Mesendoderm (in vitro differentiated cells): ENCODE measurements at regions not wholly inside any gene's neighbourhood (a gene's known extent, or its start where the extent isn't known, plus 50 kb on each side); places are given as distances from the start of the nearest gene placed in this dataset.

Source experiments
- DNase-seq: peaks from one replicate; pipeline ENCODE4 v3.0.0; 2013
- H2AK5ac ChIP-seq: 2 replicates; pipeline ENCODE4 v1.6.1; 2013; ENCODE audit warnings: low read length, inconsistent platforms
- H2BK120ac ChIP-seq: 2 replicates; pipeline ENCODE4 v1.6.1; 2013; ENCODE audit warnings: low read depth, mild to moderate bottlenecking, low read length, moderate library complexity, mixed read lengths
- H2BK15ac ChIP-seq: replicated peaks from 2 replicates; pipeline ENCODE4 v1.6.1; 2013; ENCODE audit warnings: low read depth, mild to moderate bottlenecking, moderate library complexity
- H2BK5ac ChIP-seq: 2 replicates; pipeline ENCODE4 v1.6.1; 2013; ENCODE audit warnings: low read length, inconsistent platforms
- H3K18ac ChIP-seq: 2 replicates; pipeline ENCODE4 v1.6.1; 2013; ENCODE audit warnings: mild to moderate bottlenecking, low read length, mixed read lengths
- H3K23ac ChIP-seq: one replicate; pipeline ENCODE4 v1.6.1; 2013; ENCODE audit warnings: low read length
- H3K27ac ChIP-seq: 2 replicates; pipeline ENCODE4 v1.5.1; 2013; ENCODE audit warnings: low read depth, mild to moderate bottlenecking, inconsistent platforms, low read length, moderate library complexity
- H3K27me3 ChIP-seq: 2 replicates; pipeline ENCODE4 v1.6.1; 2013; ENCODE audit warnings: low read length, control low read depth, mild to moderate bottlenecking, inconsistent platforms; ENCODE audit not compliant: insufficient read depth, poor library complexity
- H3K36me3 ChIP-seq: 2 replicates; pipeline ENCODE4 v1.6.1; 2013; ENCODE audit warnings: low read length, inconsistent platforms; ENCODE audit not compliant: control insufficient read depth, insufficient read depth
- H3K4ac ChIP-seq: one replicate; pipeline ENCODE4 v1.6.1; 2013; ENCODE audit warnings: low read depth, mild to moderate bottlenecking, low read length, moderate library complexity
- H3K4me1 ChIP-seq: 2 replicates; pipeline ENCODE4 v1.6.1; 2013; ENCODE audit warnings: low read depth, low read length, inconsistent platforms; ENCODE audit not compliant: control insufficient read depth
- H3K4me2 ChIP-seq: 2 replicates; pipeline ENCODE4 v1.6.1; 2013; ENCODE audit warnings: low read length
- H3K4me3 ChIP-seq: 2 replicates; pipeline ENCODE4 v1.5.1; 2013; ENCODE audit warnings: mild to moderate bottlenecking, low read length
- H3K56ac ChIP-seq: one replicate; pipeline ENCODE4 v1.6.1; 2013; ENCODE audit warnings: low read length
- H3K79me1 ChIP-seq: 2 replicates; pipeline ENCODE4 v1.6.1; 2013; ENCODE audit warnings: low read length, inconsistent platforms
- H3K79me2 ChIP-seq: 2 replicates; pipeline ENCODE4 v1.6.1; 2013; ENCODE audit warnings: mild to moderate bottlenecking, low read length; ENCODE audit not compliant: control insufficient read depth, insufficient read depth
- H3K9ac ChIP-seq: 2 replicates; pipeline ENCODE4 v1.6.1; 2013; ENCODE audit warnings: low read length, inconsistent platforms
- H4K5ac ChIP-seq: one replicate; pipeline ENCODE4 v1.6.1; 2013; ENCODE audit warnings: low read length
- H4K8ac ChIP-seq: one replicate; pipeline ENCODE4 v1.6.1; 2013; ENCODE audit warnings: low read depth, mild to moderate bottlenecking, control low read depth, low read length, moderate library complexity
- WGBS: extraction: QIAGEN DNeasy Blood & Tissue Kit; methylation state at CpG from one replicate; pipeline ENCODE4 v1.1.7; 2013; ENCODE audit warnings: low lambda C conversion rate, missing lambda C conversion rate; ENCODE audit not compliant: insufficient coverage; ENCODE audit errors: extremely low coverage; 5-methylcytosine and 5-hydroxymethylcytosine counted together

GRCh38 chr9:117882171-117882570, 178.0 kb downstream of the TLR4 start:
- no peaks in the 10 kb centered on the region for H3K27me3 ChIP-seq
- H3K23ac ChIP-seq: no peak overlapping the region
- no peak overlapping the region for H2BK5ac ChIP-seq
- H3K4me1 ChIP-seq: no peaks in the 10 kb centered on the region
- H3K27ac ChIP-seq: no peak overlapping the region
- no peak overlapping the region for H3K4ac ChIP-seq
- H3K18ac ChIP-seq: no peak overlapping the region
- H4K5ac ChIP-seq: no peak overlapping the region
- H2BK15ac ChIP-seq: no peak overlapping the region
- DNase-seq: no peak
- no peaks in the 10 kb centered on the region for H3K79me1 ChIP-seq
- no peak overlapping the region for H2AK5ac ChIP-seq
- H3K4me2 ChIP-seq: no peak overlapping the region
- no peak overlapping the region for H3K56ac ChIP-seq
- no peak overlapping the region for H3K4me3 ChIP-seq
- H4K8ac ChIP-seq: no peak overlapping the region
- WGBS: no CpG with 5 or more reads among the region's 4 CpGs
- no peak overlapping the region for H2BK120ac ChIP-seq
- no peak overlapping the region for H3K9ac ChIP-seq
- no peaks in the 10 kb centered on the region for H3K36me3 ChIP-seq
- H3K79me2 ChIP-seq: no peaks in the 10 kb centered on the region

- Histone ChIP-seq H3K79me2 (no peaks in the 10 kb centered on the region), H4K5ac (no peak overlapping the region), H2AK5ac (no peak overlapping the region), H3K4me1 (no peaks in the 10 kb centered on the region), H3K36me3 (no peaks in the 10 kb centered on the region), H2BK120ac (no peak overlapping the region), H3K27ac (no peak overlapping the region), H2BK15ac (no peak overlapping the region), H3K79me1 (no peaks in the 10 kb centered on the region), H3K4me2 (no peak overlapping the region), H3K18ac (no peak overlapping the region), H3K4me3 (no peak overlapping the region), H4K8ac (no peak overlapping the region), H3K4ac (no peak overlapping the region), H3K27me3 (no peaks in the 10 kb centered on the region), H2BK5ac (no peak overlapping the region), H3K56ac (no peak overlapping the region), H3K23ac (no peak overlapping the region), H3K9ac (no peak overlapping the region)
- no peak for DNase-seq
- no CpG with 5 or more reads among the region's 2 CpGs for WGBS
Observed at GRCh38 chr9:117886616-117887015, 182.4 kb downstream of the TLR4 start.

- Histone ChIP-seq H4K8ac (no peak overlapping the region), H3K4me3 (no peak overlapping the region), H2BK15ac (no peak overlapping the region), H3K18ac (no peak overlapping the region), H3K4ac (no peak overlapping the region), H3K27ac (no peak overlapping the region), H3K36me3 (no peaks in the 10 kb centered on the region), H3K56ac (no peak overlapping the region), H3K27me3 (no peaks in the 10 kb centered on the region), H3K79me1 (no peaks in the 10 kb centered on the region), H4K5ac (no peak overlapping the region), H3K23ac (no peak overlapping the region), H3K4me1 (no peaks in the 10 kb centered on the region), H3K4me2 (no peak overlapping the region), H3K79me2 (no peaks in the 10 kb centered on the region), H2BK5ac (no peak overlapping the region), H2BK120ac (no peak overlapping the region), H3K9ac (no peak overlapping the region), H2AK5ac (no peak overlapping the region)
- no peak for DNase-seq
- WGBS: no CpG with 5 or more reads among the region's 2 CpGs
Observed at GRCh38 chr9:117887383-117887782, 183.2 kb downstream of the TLR4 start.

GRCh38 chr9:117887941-117888340, 183.7 kb downstream of the TLR4 start:
- H4K8ac ChIP-seq: no peak overlapping the region
- no peaks in the 10 kb centered on the region for H3K79me2 ChIP-seq
- no peak overlapping the region for H3K4me2 ChIP-seq
- H4K5ac ChIP-seq: no peak overlapping the region
- no peaks in the 10 kb centered on the region for H3K27me3 ChIP-seq
- no peak overlapping the region for H3K4ac ChIP-seq
- DNase-seq: no peak
- no peaks in the 10 kb centered on the region for H3K36me3 ChIP-seq
- H3K4me3 ChIP-seq: no peak overlapping the region
- H2BK120ac ChIP-seq: no peak overlapping the region
- H2BK15ac ChIP-seq: no peak overlapping the region
- no peak overlapping the region for H3K56ac ChIP-seq
- whole genome bisulfite sequencing: no CpG with 5 or more reads among the region's 3 CpGs
- H2AK5ac ChIP-seq: no peak overlapping the region
- H3K9ac ChIP-seq: no peak overlapping the region
- H2BK5ac ChIP-seq: no peak overlapping the region
- H3K4me1 ChIP-seq: no peaks in the 10 kb centered on the region
- no peak overlapping the region for H3K27ac ChIP-seq
- H3K23ac ChIP-seq: no peak overlapping the region
- H3K79me1 ChIP-seq: no peaks in the 10 kb centered on the region
- no peak overlapping the region for H3K18ac ChIP-seq

GRCh38 chr9:117903453-117903852, 199.2 kb downstream of the TLR4 start:
- Histone ChIP-seq H3K56ac (no peak overlapping the region), H3K4me2 (no peak overlapping the region), H3K79me2 (no peaks in the 10 kb centered on the region), H4K5ac (no peak overlapping the region), H2BK120ac (no peak overlapping the region), H3K27me3 (no peaks in the 10 kb centered on the region), H3K4me1 (no peaks in the 10 kb centered on the region), H4K8ac (no peak overlapping the region), H3K4ac (no peak overlapping the region), H3K9ac (no peak overlapping the region), H2BK5ac (no peak overlapping the region), H2BK15ac (no peak overlapping the region), H3K18ac (no peak overlapping the region), H3K36me3 (no peaks in the 10 kb centered on the region), H2AK5ac (no peak overlapping the region), H3K79me1 (no peaks in the 10 kb centered on the region), H3K27ac (no peak overlapping the region), H3K4me3 (no peak overlapping the region), H3K23ac (no peak overlapping the region)
- no peak for DNase-seq
- no CpG with 5 or more reads among the region's 1 CpG for WGBS

- no peak overlapping the region for H2BK120ac ChIP-seq
- H3K27ac ChIP-seq: no peak overlapping the region
- H3K79me1 ChIP-seq: no peaks in the 10 kb centered on the region
- H3K18ac ChIP-seq: no peak overlapping the region
- no CpG with 5 or more reads among the region's 4 CpGs for WGBS
- H3K4me3 ChIP-seq: no peak overlapping the region
- no peak overlapping the region for H3K4ac ChIP-seq
- no peak for DNase-seq
- no peak overlapping the region for H3K23ac ChIP-seq
- H2BK15ac ChIP-seq: no peak overlapping the region
- no peaks in the 10 kb centered on the region for H3K4me1 ChIP-seq
- no peaks in the 10 kb centered on the region for H3K27me3 ChIP-seq
- no peak overlapping the region for H4K8ac ChIP-seq
- no peak overlapping the region for H2BK5ac ChIP-seq
- H3K9ac ChIP-seq: no peak overlapping the region
- no peak overlapping the region for H2AK5ac ChIP-seq
- no peak overlapping the region for H4K5ac ChIP-seq
- H3K36me3 ChIP-seq: no peaks in the 10 kb centered on the region
- no peak overlapping the region for H3K56ac ChIP-seq
- no peaks in the 10 kb centered on the region for H3K79me2 ChIP-seq
- no peak overlapping the region for H3K4me2 ChIP-seq
Observed at GRCh38 chr9:117906763-117907162, 202.6 kb downstream of the TLR4 start.
